Heart left ventricle (tissue), 13 donors: ENCODE measurements at regions not wholly inside any gene's neighbourhood (a gene's known extent, or its start where the extent isn't known, plus 50 kb on each side); places are given as distances from the start of the nearest gene placed in this dataset.

Experiments
- POLR2A ChIP-seq, 2 donors: fragments of 450-650 bp; IDR thresholded peaks; one replicate each; pipeline ENCODE4 v1.6.1; 2017; ENCODE audit warnings: antibody characterized with exemption in 2 of 2, mild to moderate bottlenecking in 2 of 2, moderate library complexity in 2 of 2
- TF ChIP-seq, protein P1 (sequence below), 12 donors: fragments of 200-600 bp; sonication (generic) in 4 of 12; IDR thresholded peaks; one replicate each; pipeline versions ENCODE4 v1.5.0 to v1.8.0; 2018 to 2022; ENCODE audit warnings: antibody characterized with exemption in 12 of 12, mild to moderate bottlenecking in 5 of 12
- donor health status: ischemic (EF 13 %, LVEDD 7.1; RV severe dilation, severe dysfunction).
- donor health status: DM: no; HTN: yes; CAD: no.
- donor health status: DM: no; HTN: no; CAD: no.
- donor health status: ischemic (EF 25% LVEDD 6.9; RV normal size, moderate dysfunction).
- donor health status: ischemic (EF 25% LVEDD 5.7; RV mildly dilated, moderate dysfunction).
- donor health status: ischemic (EF 35%, LVEDD 5.7; RV mildly dilated, moderate dysfunction).
- donor health status: nonischemic (EF 11% LVEDD 7.7; RV severe dilation, severe dysfunction).
- donor health status: DM: yes; HTN: yes; CAD: no.
- donor health status: PGD.
- donor health status: ischemic (EF 29% LVEDD 5.4; RV normal size, mild dysfunction).
- donor health status: nonischemic (EF 23%, LVEDD 6.1; RV moderate dilation, normal function).

GRCh38 chr7:12508005-12508404, 62.5 kb upstream of the SCIN start:
- TF ChIP-seq, protein P1, sequence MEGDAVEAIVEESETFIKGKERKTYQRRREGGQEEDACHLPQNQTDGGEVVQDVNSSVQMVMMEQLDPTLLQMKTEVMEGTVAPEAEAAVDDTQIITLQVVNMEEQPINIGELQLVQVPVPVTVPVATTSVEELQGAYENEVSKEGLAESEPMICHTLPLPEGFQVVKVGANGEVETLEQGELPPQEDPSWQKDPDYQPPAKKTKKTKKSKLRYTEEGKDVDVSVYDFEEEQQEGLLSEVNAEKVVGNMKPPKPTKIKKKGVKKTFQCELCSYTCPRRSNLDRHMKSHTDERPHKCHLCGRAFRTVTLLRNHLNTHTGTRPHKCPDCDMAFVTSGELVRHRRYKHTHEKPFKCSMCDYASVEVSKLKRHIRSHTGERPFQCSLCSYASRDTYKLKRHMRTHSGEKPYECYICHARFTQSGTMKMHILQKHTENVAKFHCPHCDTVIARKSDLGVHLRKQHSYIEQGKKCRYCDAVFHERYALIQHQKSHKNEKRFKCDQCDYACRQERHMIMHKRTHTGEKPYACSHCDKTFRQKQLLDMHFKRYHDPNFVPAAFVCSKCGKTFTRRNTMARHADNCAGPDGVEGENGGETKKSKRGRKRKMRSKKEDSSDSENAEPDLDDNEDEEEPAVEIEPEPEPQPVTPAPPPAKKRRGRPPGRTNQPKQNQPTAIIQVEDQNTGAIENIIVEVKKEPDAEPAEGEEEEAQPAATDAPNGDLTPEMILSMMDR (IDR thresholded peaks at IDR 0.05) = no peak
- no peak for TF ChIP-seq POLR2A (IDR thresholded peaks at IDR 0.05)
